Adrenal gland (tissue), 9 donors: ENCODE measurements at regions not wholly inside any gene's neighbourhood (a gene's known extent, or its start where the extent isn't known, plus 50 kb on each side); places are given as distances from the start of the nearest gene placed in this dataset.

Source experiments
- DNase-seq, 7 donors: peaks; one replicate each; pipeline ENCODE4 v3.0.0-alpha.2; 2019 to 2020
- H3K27ac ChIP-seq, 5 donors: fragments of 200-600 bp; sonication (generic) in 4 of 5; 1 replicate in 3 of 5; 2 replicates in 2 of 5; pipeline versions ENCODE4 v1.5.1 to v1.8.0; 2016 to 2020; ENCODE audit warnings: mild to moderate bottlenecking in 1 of 5
- H3K27me3 ChIP-seq: fragments of 200-600 bp; 2 replicates; pipeline ENCODE4 v1.8.0; 2021
- H3K36me3 ChIP-seq, 2 donors: fragments of 200-600 bp; replicated peaks in 1 of 2; 1 replicate in 1 of 2; 2 replicates in 1 of 2; pipeline versions ENCODE4 v1.5.1 to v1.8.0; 2018 to 2022
- H3K4me1 ChIP-seq, 2 donors: fragments of 200-600 bp; replicated peaks in 1 of 2; 1 replicate in 1 of 2; 2 replicates in 1 of 2; pipeline versions ENCODE4 v1.5.1 to v1.8.0; 2018 to 2021
- H3K4me3 ChIP-seq, 4 donors: fragments of 200-600 bp; sonication (generic) in 3 of 4; one replicate each; pipeline ENCODE4 v1.5.1; 2016 to 2018
- H3K9me3 ChIP-seq, 3 donors: fragments of 200-600 bp; sonication (generic) in 1 of 3; replicated peaks in 1 of 3; 1 replicate in 2 of 3; 2 replicates in 1 of 3; pipeline versions ENCODE4 v1.5.1 to v1.8.0; 2016 to 2021
- CTCF ChIP-seq, 6 experiments: fragments of 450-650 bp in 4 of 6; fragments of 200-600 bp in 2 of 6; sonication (generic) in 1 of 6; IDR thresholded peaks; 1 replicate in 5 of 6; 2 replicates in 1 of 6; pipeline versions ENCODE4 v1.5.1 to v1.8.0; 2016 to 2021; ENCODE audit warnings: antibody characterized with exemption in 6 of 6, mild to moderate bottlenecking in 2 of 6, moderate library complexity in 1 of 6
- POLR2A ChIP-seq, 2 donors: fragments of 450-650 bp; IDR thresholded peaks; one replicate each; pipeline ENCODE4 v1.6.1; 2017; ENCODE audit warnings: antibody characterized with exemption in 2 of 2, mild to moderate bottlenecking in 2 of 2, moderate library complexity in 1 of 2
- WGBS, 4 donors: extraction: QIAGEN DNeasy Blood & Tissue Kit in 2 of 4; methylation state at CpG; one replicate each; pipeline versions ENCODE4 v1.1.5 to v1.1.7; 2013 to 2017; 5-methylcytosine and 5-hydroxymethylcytosine counted together
- intact Hi-C, 2 donors: fragments of 100-400 bp; cut with DNase I; formaldehyde crosslinking; loops; one replicate each; pipeline versions ENCODE4 v1.14.1 to v1.15.0; 2022 to 2023
- donor health status: healthy with polysubstance abuse.
- donor health status: Bipolar disorder and iron deficiency.
- donor health status: DM: yes; HTN: yes; CAD: no.
- donor health status: DM: no; HTN: no; CAD: no.
- donor health status: DM: no; HTN: no; CAD: no.

DNA sequence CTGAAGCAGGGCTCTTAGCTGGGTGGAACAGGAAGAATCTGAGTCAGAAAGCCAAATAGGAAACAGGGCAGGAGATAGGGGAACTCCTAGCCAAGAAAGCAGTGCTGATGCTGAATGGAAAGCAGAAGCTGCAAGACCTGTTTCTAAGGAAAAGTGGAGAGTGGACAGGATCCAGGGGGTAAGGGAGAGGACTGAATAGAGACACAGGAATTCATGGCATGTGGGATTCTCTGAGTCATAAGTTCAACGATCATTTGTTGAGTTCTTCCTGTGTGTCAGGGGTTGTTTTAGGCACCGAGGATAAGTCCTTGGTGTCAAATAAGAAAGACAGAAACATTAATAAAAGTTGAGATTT, 153.8 kb upstream of the FGGY start:
- no peaks in the 10 kb centered on the region for H3K36me3 ChIP-seq
- no peak for TF ChIP-seq POLR2A (IDR thresholded peaks at IDR 0.05)
- TF ChIP-seq CTCF (IDR thresholded peaks at IDR 0.05), result no peak
- peaks cover 8 to 54% of the 10 kb centered on the region in 2 donors for H3K4me1 ChIP-seq
- intact Hi-C loops, result no loop called here
- H3K27ac ChIP-seq, result peak overlapping the region in 2 of 5 donors; percentile 15 to 73
- DNase-seq, result peak in 3 of 7 donors; percentile 27 to 53 (median 28)
- no peak overlapping the region for H3K4me3 ChIP-seq
- H3K9me3 ChIP-seq, result no peaks in the 10 kb centered on the region
- H3K27me3 ChIP-seq, result no peaks in the 10 kb centered on the region
- 12 to 25% (median 19%) methylated on average over 2 of the region's 2 CpGs for WGBS, 4 donors

DNA sequence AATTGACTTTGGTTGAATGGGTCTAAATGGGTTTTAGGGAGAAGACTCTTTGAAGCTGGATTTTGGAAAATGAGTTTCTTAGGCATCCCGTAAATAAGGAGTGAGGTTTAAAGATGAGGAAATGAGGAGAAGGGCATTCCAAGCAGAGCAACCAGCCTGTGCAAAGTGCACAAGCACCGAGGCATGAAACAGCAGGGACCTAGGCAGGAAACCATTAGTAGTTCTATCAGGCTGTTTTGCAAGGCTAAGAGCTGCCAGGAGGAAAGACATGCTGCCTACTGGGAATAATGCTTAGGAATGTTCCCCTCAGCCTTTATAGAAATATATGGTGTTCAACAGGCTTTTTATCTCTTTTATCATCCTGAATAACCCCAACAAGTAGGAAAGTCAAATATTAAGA, 153.1 kb upstream of the FGGY start:
- peak overlapping the region in 2 of 5 donors; percentile 15 to 73 for H3K27ac ChIP-seq
- no peak for TF ChIP-seq POLR2A (IDR thresholded peaks at IDR 0.05)
- TF ChIP-seq CTCF (IDR thresholded peaks at IDR 0.05), result no peak
- no peak for DNase-seq
- H3K36me3 ChIP-seq, result no peaks in the 10 kb centered on the region
- peaks cover 8 to 52% of the 10 kb centered on the region in 2 donors for H3K4me1 ChIP-seq
- WGBS, 4 donors, result 66 to 77% (median 75%) methylated on average over 2 of the region's 2 CpGs
- H3K4me3 ChIP-seq, result no peak overlapping the region
- H3K27me3 ChIP-seq, result no peaks in the 10 kb centered on the region
- intact Hi-C loops, result no loop called here
- no peaks in the 10 kb centered on the region for H3K9me3 ChIP-seq

- no peak overlapping the region for H3K27ac ChIP-seq
- TF ChIP-seq POLR2A (IDR thresholded peaks at IDR 0.05) (no peak), CTCF (IDR thresholded peaks at IDR 0.05) (no peak)
- peaks cover 8 to 48% of the 10 kb centered on the region in 2 donors for H3K4me1 ChIP-seq
- H3K4me3 ChIP-seq, result no peak overlapping the region
- no peak for DNase-seq
- no peaks in the 10 kb centered on the region for H3K36me3 ChIP-seq
- 93 to 100% (median 95%) methylated on average over 2 of the region's 2 CpGs for WGBS, 4 donors
- no peaks in the 10 kb centered on the region for H3K27me3 ChIP-seq
- no peaks in the 10 kb centered on the region for H3K9me3 ChIP-seq
- intact Hi-C loops, result no loop called here
Observed at GRCh38 chr1:59144959-59145358, 151.9 kb upstream of the FGGY start.

DNA sequence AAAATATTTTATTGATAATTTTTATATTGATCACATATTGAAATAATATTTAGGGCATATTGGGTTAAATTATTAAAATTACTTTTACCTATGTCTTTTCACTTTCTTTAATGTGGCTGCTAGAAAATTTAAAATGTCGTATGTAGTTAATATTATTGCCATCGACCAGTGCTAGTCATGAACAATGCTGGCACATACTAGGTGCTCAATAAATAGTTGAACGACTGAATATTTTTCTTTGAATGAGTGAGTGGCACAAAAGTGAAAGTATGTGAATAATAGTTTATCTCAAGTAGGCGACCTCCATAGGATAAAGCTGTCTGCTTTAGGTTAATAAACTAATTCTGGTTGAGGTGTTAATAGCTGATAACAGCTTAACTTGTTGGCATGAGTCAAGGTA, 150.8 kb upstream of the FGGY start:
- Histone ChIP-seq H3K9me3 (no peaks in the 10 kb centered on the region), H3K27ac (no peak overlapping the region), H3K4me1 (peaks cover 10 to 48% of the 10 kb centered on the region in 2 donors), H3K36me3 (no peaks in the 10 kb centered on the region), H3K27me3 (no peaks in the 10 kb centered on the region), H3K4me3 (peak overlapping the region in 1 of 4 donors; percentile 80)
- no peak for DNase-seq
- intact Hi-C loops, result no loop called here
- TF ChIP-seq POLR2A (IDR thresholded peaks at IDR 0.05) (no peak), CTCF (IDR thresholded peaks at IDR 0.05) (no peak)
- WGBS, 4 donors, result 80 to 88% (median 84%) methylated on average over 4 of the region's 4 CpGs
